Kidney capillary endothelial cell (primary cell): ENCODE measurements at regions not wholly inside any gene's neighbourhood (a gene's known extent, or its start where the extent isn't known, plus 50 kb on each side); places are given as distances from the start of the nearest gene placed in this dataset.
"Not testable (repeated sequence)": the region's sequence is repeated elsewhere in the genome, so short reads cannot be mapped to it uniquely, and the experiment has no call there.

ENCODE experiments used
- DNase-seq: peaks from one replicate; pipeline ENCODE4 v3.0.0-alpha.2; 2018; ENCODE audit warnings: low spot score

GRCh38 chr15:26126819-26127387 is 263.8 kb upstream of the ATP10A start:
- no peak for DNase-seq

GRCh38 chr15:26126070-26126469 is 262.9 kb upstream of the ATP10A start:
- DNase-seq, result no peak

- DNase-seq, result no peak
Measured at GRCh38 chr15:26125664-26126063, 262.5 kb upstream of the ATP10A start.

GRCh38 chr15:26119322-26119721 is 256.2 kb upstream of the ATP10A start:
- no peak for DNase-seq

- no peak for DNase-seq
Measured at GRCh38 chr15:26115229-26115943, 252.3 kb upstream of the ATP10A start.

GRCh38 chr15:26114128-26114527 is 251.0 kb upstream of the ATP10A start:
- not testable (repeated sequence) for DNase-seq

- no peak for DNase-seq
Measured at GRCh38 chr15:26113296-26113695, 250.2 kb upstream of the ATP10A start.

GRCh38 chr15:26109203-26109602 is 246.1 kb upstream of the ATP10A start:
- DNase-seq, result no peak

GRCh38 chr15:26106556-26106955 is 243.4 kb upstream of the ATP10A start:
- DNase-seq, result no peak

- no peak for DNase-seq
Measured at GRCh38 chr15:26103002-26103404, 239.9 kb upstream of the ATP10A start.

- DNase-seq, result no peak
Measured at GRCh38 chr15:26102365-26102764, 239.2 kb upstream of the ATP10A start.

GRCh38 chr15:26101443-26101842 is 238.3 kb upstream of the ATP10A start:
- DNase-seq, result no peak

- no peak for DNase-seq
Measured at GRCh38 chr15:26098801-26099200, 235.7 kb upstream of the ATP10A start.

GRCh38 chr15:26097216-26097615 is 234.1 kb upstream of the ATP10A start:
- DNase-seq, result no peak

GRCh38 chr15:26096581-26096980 is 233.5 kb upstream of the ATP10A start:
- no peak for DNase-seq

GRCh38 chr15:26095710-26096330 is 232.7 kb upstream of the ATP10A start:
- no peak for DNase-seq

- DNase-seq, result no peak
Measured at GRCh38 chr15:26091184-26091583, 228.1 kb upstream of the ATP10A start.

- DNase-seq, result no peak
Measured at GRCh38 chr15:26087881-26088280, 224.8 kb upstream of the ATP10A start.

- DNase-seq, result no peak
Measured at GRCh38 chr15:26087395-26087794, 224.3 kb upstream of the ATP10A start.

GRCh38 chr15:26084771-26085170 is 221.6 kb upstream of the ATP10A start:
- no peak for DNase-seq

GRCh38 chr15:26083896-26084295 is 220.8 kb upstream of the ATP10A start:
- DNase-seq, result no peak

- no peak for DNase-seq
Measured at GRCh38 chr15:26083457-26083856, 220.3 kb upstream of the ATP10A start.
